ENCODE measurements at regions not wholly inside any gene's neighbourhood (a gene's known extent, or its start where the extent isn't known, plus 50 kb on each side); places are given as distances from the start of the nearest gene placed in this dataset.

DNA sequence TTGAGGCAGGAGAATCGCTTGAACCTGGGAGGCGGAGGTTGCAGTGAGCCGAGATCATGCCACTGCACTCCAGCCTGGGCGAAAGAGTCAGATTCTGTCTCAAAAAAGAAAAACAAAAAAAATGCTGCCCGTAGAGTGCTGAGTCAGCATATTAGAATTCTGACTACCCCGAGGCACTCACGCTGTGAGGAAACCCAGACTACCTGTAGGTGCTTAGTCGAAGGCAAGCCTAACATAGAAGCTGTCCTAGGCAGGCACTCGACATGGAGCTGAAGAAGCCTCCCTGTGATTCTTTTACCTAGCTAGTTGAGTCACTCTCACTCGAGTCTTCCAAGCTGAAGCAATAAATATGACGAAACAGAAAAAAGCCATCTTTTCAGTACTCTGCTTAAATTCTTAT, 1323.2 kb upstream of the DDX18 start (continued):
- TF ChIP-seq ZBTB33 (IDR thresholded peaks at IDR 0.05) (no peak), HNF4G (IDR thresholded peaks at IDR 0.05) (no peak)

- Histone ChIP-seq H3K27ac (ENCODE audit: low read depth in 1 of 2, low read length in 2 of 2) (no peak overlapping the region), H3K27me3 (ENCODE audit: control insufficient read depth in 4 of 4, insufficient read depth in 4 of 4, low read length in 3 of 4) (no peaks in the 10 kb centered on the region), H3K36me3 (ENCODE audit: control insufficient read depth in 4 of 4, insufficient read depth in 3 of 4, low read depth in 1 of 4, low read length in 3 of 4) (no peaks in the 10 kb centered on the region), H3K9ac (ENCODE audit: low read depth in 1 of 2, low read length in 2 of 2) (no peak overlapping the region), H3K4me3 (ENCODE audit: low read depth in 1 of 3, low read length in 3 of 3) (no peak overlapping the region), H3K9me3 (ENCODE audit: control insufficient read depth in 4 of 4, low read length in 3 of 4) (no peaks in the 10 kb centered on the region), H3K4me1 (ENCODE audit: control insufficient read depth in 4 of 4, insufficient read depth in 4 of 4, low read length in 3 of 4) (no peaks in the 10 kb centered on the region)
- no peak for DNase-seq (ENCODE audit: low spot score)
- 40% methylated on average over 5 of the region's 5 CpGs for WGBS
- TF ChIP-seq NR2F2 (IDR thresholded peaks at IDR 0.05), result no peak
- TF ChIP-seq FOXA2 (IDR thresholded peaks at IDR 0.05), result no peak
- no peak for TF ChIP-seq GABPA (IDR thresholded peaks at IDR 0.05 in 1 of 2, conservative IDR thresholded peaks at IDR 0.05 in 1 of 2)
- TF ChIP-seq ZBTB33 (IDR thresholded peaks at IDR 0.05), result no peak
- no peak for TF ChIP-seq EGR1 (IDR thresholded peaks at IDR 0.05; ENCODE audit: low read depth in 2 of 2)
- no peak for TF ChIP-seq SP1 (IDR thresholded peaks at IDR 0.05)
- no peak for TF ChIP-seq CTCF (IDR thresholded peaks at IDR 0.05; ENCODE audit: low read depth, low read length, missing input control)
- TF ChIP-seq, protein P1, sequence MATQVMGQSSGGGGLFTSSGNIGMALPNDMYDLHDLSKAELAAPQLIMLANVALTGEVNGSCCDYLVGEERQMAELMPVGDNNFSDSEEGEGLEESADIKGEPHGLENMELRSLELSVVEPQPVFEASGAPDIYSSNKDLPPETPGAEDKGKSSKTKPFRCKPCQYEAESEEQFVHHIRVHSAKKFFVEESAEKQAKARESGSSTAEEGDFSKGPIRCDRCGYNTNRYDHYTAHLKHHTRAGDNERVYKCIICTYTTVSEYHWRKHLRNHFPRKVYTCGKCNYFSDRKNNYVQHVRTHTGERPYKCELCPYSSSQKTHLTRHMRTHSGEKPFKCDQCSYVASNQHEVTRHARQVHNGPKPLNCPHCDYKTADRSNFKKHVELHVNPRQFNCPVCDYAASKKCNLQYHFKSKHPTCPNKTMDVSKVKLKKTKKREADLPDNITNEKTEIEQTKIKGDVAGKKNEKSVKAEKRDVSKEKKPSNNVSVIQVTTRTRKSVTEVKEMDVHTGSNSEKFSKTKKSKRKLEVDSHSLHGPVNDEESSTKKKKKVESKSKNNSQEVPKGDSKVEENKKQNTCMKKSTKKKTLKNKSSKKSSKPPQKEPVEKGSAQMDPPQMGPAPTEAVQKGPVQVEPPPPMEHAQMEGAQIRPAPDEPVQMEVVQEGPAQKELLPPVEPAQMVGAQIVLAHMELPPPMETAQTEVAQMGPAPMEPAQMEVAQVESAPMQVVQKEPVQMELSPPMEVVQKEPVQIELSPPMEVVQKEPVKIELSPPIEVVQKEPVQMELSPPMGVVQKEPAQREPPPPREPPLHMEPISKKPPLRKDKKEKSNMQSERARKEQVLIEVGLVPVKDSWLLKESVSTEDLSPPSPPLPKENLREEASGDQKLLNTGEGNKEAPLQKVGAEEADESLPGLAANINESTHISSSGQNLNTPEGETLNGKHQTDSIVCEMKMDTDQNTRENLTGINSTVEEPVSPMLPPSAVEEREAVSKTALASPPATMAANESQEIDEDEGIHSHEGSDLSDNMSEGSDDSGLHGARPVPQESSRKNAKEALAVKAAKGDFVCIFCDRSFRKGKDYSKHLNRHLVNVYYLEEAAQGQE (IDR thresholded peaks at IDR 0.05), result no peak
- no peak for TF ChIP-seq JUND (IDR thresholded peaks at IDR 0.05)
- no peak for TF ChIP-seq RAD21 (IDR thresholded peaks at IDR 0.05)
- TF ChIP-seq YY1 (IDR thresholded peaks at IDR 0.05), result no peak
- TF ChIP-seq TAF1 (conservative IDR thresholded peaks at IDR 0.05), result no peak
- TF ChIP-seq FOXA1 (IDR thresholded peaks at IDR 0.05), result no peak
- TF ChIP-seq MAX (IDR thresholded peaks at IDR 0.05), result no peak
These were observed 1315.1 kb upstream of the DDX18 start for GRCh38 chr2:116499389-116499788.
